ENCODE measurements at regions not wholly inside any gene's neighbourhood (a gene's known extent, or its start where the extent isn't known, plus 50 kb on each side); places are given as distances from the start of the nearest gene placed in this dataset.

DNA sequence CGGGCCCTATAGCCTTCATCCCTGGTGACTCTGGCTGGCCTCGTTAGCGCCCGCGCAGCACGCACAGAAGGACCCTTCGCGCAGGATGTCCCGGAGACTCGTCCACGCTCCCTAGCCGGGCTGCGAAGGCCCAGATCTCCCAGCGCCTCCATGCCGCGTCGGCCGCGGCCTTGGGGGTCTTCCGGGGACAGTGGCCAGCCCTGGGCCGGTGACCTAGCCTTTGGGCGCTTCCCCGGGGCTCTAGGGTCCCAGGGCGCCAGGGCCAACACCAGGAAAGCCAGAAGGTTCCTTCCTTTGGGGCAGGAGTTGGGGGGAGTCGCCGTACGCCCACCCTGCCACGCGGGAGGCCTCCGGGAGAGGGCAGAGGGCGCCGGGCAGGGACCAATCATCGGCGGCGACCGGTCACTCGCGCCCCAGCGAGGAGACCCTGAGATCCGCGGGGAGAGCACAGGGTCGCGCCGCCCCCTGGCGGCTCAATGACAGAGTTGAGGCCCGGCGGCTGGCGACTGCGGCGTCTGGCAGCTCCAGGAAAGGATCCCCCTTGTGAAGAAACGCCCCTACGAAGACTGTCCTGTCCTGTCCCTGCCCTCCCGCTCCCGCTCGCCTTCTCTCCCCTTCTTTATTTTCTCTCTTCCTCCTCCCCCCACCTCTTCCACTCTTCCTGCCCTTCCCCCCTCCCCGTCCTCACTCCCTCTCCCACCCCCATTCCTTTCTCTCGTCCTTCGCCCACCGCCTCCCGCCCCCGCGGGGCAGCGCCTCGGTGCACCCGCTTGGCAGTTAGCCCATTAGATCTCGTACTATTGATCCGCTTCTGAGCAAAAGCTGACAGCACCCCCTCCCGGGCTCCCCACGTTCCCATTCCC, 62.3 kb upstream of the LBX1 start:
- Histone ChIP-seq H3K36me3 (ENCODE audit: control insufficient read depth in 2 of 2, extremely low read depth in 1 of 2, insufficient read depth in 2 of 2, low read length in 2 of 2) (no peaks in the 10 kb centered on the region), H3K27ac (ENCODE audit: control insufficient read depth, insufficient read depth, low read length) (no peak overlapping the region), H3K27me3 (ENCODE audit: control insufficient read depth, extremely low read depth, insufficient read depth, low read length) (peaks cover 74% of the 10 kb centered on the region), H3K9ac (ENCODE audit: control insufficient read depth, extremely low read depth, insufficient read depth, low read length) (no peak overlapping the region), H3K4me3 (ENCODE audit: control insufficient read depth in 2 of 3, extremely low read depth in 1 of 3, insufficient read depth in 2 of 3, low read depth in 1 of 3, low read length in 3 of 3) (peak overlapping the region in 2 of 3 experiments; percentile 30 to 62), H4K20me1 (ENCODE audit: control insufficient read depth, extremely low read depth, insufficient read depth, low read length) (no peaks in the 10 kb centered on the region), H3K9me1 (ENCODE audit: control insufficient read depth, extremely low read depth, insufficient read depth, low read length) (no peaks in the 10 kb centered on the region), H3K4me1 (ENCODE audit: control insufficient read depth, extremely low read depth, insufficient read depth, low read length) (no peaks in the 10 kb centered on the region), H3K4me2 (ENCODE audit: control insufficient read depth, extremely low read depth, insufficient read depth, low read depth, low read length) (peak overlapping the region; percentile 80), H3K9me3 (ENCODE audit: control insufficient read depth, low read depth, low read length) (no peaks in the 10 kb centered on the region), H2AFZ (ENCODE audit: control insufficient read depth, low read length) (no peak overlapping the region), H3K79me2 (ENCODE audit: control insufficient read depth, insufficient read depth, low read length) (no peaks in the 10 kb centered on the region)
- DNase-seq (ENCODE audit: low read depth, low spot score) = no peak
- dilution Hi-C loops (cut with MboI; ENCODE audit: extremely low pct_ligation_motif_present, low sequenced_read_pairs) = no loop called here
- no peak for FAIRE-seq
- TF ChIP-seq CTCF (optimal IDR thresholded peaks at IDR 0.05 in 1 of 3, IDR thresholded peaks at IDR 0.05 in 1 of 3, conservative IDR thresholded peaks at IDR 0.05 in 1 of 3; ENCODE audit: extremely low read depth in 1 of 3, insufficient read depth in 2 of 3, low read length in 3 of 3) (peak in 2 of 3 experiments; percentile 61 to 87), EZH2 (IDR thresholded peaks at IDR 0.05; ENCODE audit: low read length) (no peak)

DNA sequence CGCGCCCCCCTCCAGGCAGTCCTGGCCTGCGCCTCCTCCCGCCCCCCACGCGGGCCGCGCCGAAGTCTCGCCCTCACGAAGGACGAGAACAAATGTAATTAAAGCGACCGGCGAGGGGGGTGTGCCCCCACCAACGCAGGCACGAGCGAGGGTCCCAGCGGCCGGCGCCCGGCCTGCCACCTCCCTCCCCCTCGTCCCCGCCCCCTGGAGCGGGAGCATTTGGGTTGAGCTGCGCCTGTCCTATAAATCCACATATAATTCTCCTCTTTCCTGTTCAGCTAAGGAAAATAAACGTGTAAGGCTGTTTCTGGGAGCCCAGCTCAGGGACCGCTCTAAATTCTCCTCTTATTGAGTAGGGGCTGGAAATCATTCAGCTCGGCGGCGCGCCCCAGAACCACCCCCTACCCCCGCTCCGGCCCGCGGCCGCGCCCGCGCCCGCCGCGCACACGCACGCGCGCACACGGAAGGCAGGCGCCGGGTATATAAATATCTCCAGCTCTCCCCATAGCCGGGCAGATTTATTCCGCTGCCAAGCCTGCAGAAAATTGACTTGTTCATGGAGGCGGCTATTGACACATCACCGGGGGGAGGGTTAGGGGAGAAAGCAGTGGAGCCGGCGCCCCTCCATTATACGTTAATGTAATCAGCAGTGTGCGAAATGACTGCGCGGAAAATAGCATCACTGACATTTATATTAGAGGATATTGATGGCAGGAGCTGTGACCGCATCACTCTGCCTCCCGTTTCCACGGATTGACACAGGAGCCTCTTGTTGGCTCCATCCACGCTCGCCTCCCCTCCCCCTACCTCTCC, 61.6 kb upstream of the BTRC start:
- Histone ChIP-seq H3K4me2 (ENCODE audit: control insufficient read depth, extremely low read depth, insufficient read depth, low read depth, low read length) (peak overlapping the region; percentile 80), H2AFZ (ENCODE audit: control insufficient read depth, low read length) (no peak overlapping the region), H3K36me3 (ENCODE audit: control insufficient read depth in 2 of 2, extremely low read depth in 1 of 2, insufficient read depth in 2 of 2, low read length in 2 of 2) (no peaks in the 10 kb centered on the region), H3K4me3 (ENCODE audit: control insufficient read depth in 2 of 3, extremely low read depth in 1 of 3, insufficient read depth in 2 of 3, low read depth in 1 of 3, low read length in 3 of 3) (peak overlapping the region; percentile 30 to 62 (median 59)), H3K9ac (ENCODE audit: control insufficient read depth, extremely low read depth, insufficient read depth, low read length) (no peak overlapping the region), H3K27me3 (ENCODE audit: control insufficient read depth, extremely low read depth, insufficient read depth, low read length) (peaks cover 68% of the 10 kb centered on the region), H3K27ac (ENCODE audit: control insufficient read depth, insufficient read depth, low read length) (no peak overlapping the region), H3K79me2 (ENCODE audit: control insufficient read depth, insufficient read depth, low read length) (no peaks in the 10 kb centered on the region), H3K4me1 (ENCODE audit: control insufficient read depth, extremely low read depth, insufficient read depth, low read length) (no peaks in the 10 kb centered on the region), H3K9me1 (ENCODE audit: control insufficient read depth, extremely low read depth, insufficient read depth, low read length) (no peaks in the 10 kb centered on the region), H4K20me1 (ENCODE audit: control insufficient read depth, extremely low read depth, insufficient read depth, low read length) (no peaks in the 10 kb centered on the region), H3K9me3 (ENCODE audit: control insufficient read depth, low read depth, low read length) (no peaks in the 10 kb centered on the region)
- DNase-seq (ENCODE audit: low read depth, low spot score) (no peak), FAIRE-seq (no peak)
- TF ChIP-seq CTCF (optimal IDR thresholded peaks at IDR 0.05 in 1 of 3, IDR thresholded peaks at IDR 0.05 in 1 of 3, conservative IDR thresholded peaks at IDR 0.05 in 1 of 3; ENCODE audit: extremely low read depth in 1 of 3, insufficient read depth in 2 of 3, low read length in 3 of 3) (no peak), EZH2 (IDR thresholded peaks at IDR 0.05; ENCODE audit: low read length) (peak; percentile 54)
- dilution Hi-C loops (cut with MboI; ENCODE audit: extremely low pct_ligation_motif_present, low sequenced_read_pairs) = no loop called here
